NCI-H510A (cell line): ENCODE measurements at regions not wholly inside any gene's neighbourhood (a gene's known extent, or its start where the extent isn't known, plus 50 kb on each side); places are given as distances from the start of the nearest gene placed in this dataset.

Source experiments
- DNase-seq: peaks from one replicate; lab custom pipeline; 2025; lab: John Stamatoyannopoulos, UW

- no peak for DNase-seq
Observed at GRCh38 chr13:104841110-104841509, 1694.4 kb downstream of the EFNB2 start.

- no peak for DNase-seq
Observed at GRCh38 chr13:104837756-104838155, 1697.7 kb downstream of the EFNB2 start.

GRCh38 chr13:104833221-104833620 is 1702.2 kb downstream of the EFNB2 start:
- DNase-seq, result no peak

GRCh38 chr13:104832231-104832630 is 1703.2 kb downstream of the EFNB2 start:
- DNase-seq, result peak; percentile 7

GRCh38 chr13:104831831-104832230 is 1703.6 kb downstream of the EFNB2 start:
- DNase-seq, result peak; percentile 44

GRCh38 chr13:104823709-104824108 is 1711.8 kb downstream of the EFNB2 start:
- DNase-seq, result no peak

- DNase-seq, result no peak
Observed at GRCh38 chr13:104823071-104823470, 1712.4 kb downstream of the EFNB2 start.

- DNase-seq, result no peak
Observed at GRCh38 chr13:104817271-104817670, 1718.2 kb downstream of the EFNB2 start.

GRCh38 chr13:104816726-104817125 is 1718.7 kb downstream of the EFNB2 start:
- no peak for DNase-seq

GRCh38 chr13:104810242-104810641 is 1725.2 kb downstream of the EFNB2 start:
- no peak for DNase-seq

- DNase-seq, result no peak
Observed at GRCh38 chr13:104809483-104809882, 1726.0 kb downstream of the EFNB2 start.

GRCh38 chr13:104805346-104805745 is 1730.1 kb downstream of the EFNB2 start:
- DNase-seq, result no peak

- no peak for DNase-seq
Observed at GRCh38 chr13:104799152-104799551, 1732.9 kb upstream of the SLC10A2 start.

- DNase-seq, result no peak
Observed at GRCh38 chr13:104798486-104798885, 1732.3 kb upstream of the SLC10A2 start.

GRCh38 chr13:104796581-104796980 is 1730.4 kb upstream of the SLC10A2 start:
- DNase-seq, result no peak

- no peak for DNase-seq
Observed at GRCh38 chr13:104785952-104786351, 1719.7 kb upstream of the SLC10A2 start.

GRCh38 chr13:104784891-104785290 is 1718.7 kb upstream of the SLC10A2 start:
- DNase-seq, result no peak

- DNase-seq, result no peak
Observed at GRCh38 chr13:104782741-104783140, 1716.5 kb upstream of the SLC10A2 start.

- no peak for DNase-seq
Observed at GRCh38 chr13:104779311-104779993, 1713.2 kb upstream of the SLC10A2 start.

- DNase-seq, result peak; percentile 40
Observed at GRCh38 chr13:104773775-104774174, 1707.6 kb upstream of the SLC10A2 start.

- DNase-seq, result no peak
Observed at GRCh38 chr13:104769545-104769944, 1703.3 kb upstream of the SLC10A2 start.

GRCh38 chr13:104766319-104766718 is 1700.1 kb upstream of the SLC10A2 start:
- no peak for DNase-seq

- no peak for DNase-seq
Observed at GRCh38 chr13:104764600-104764999, 1698.4 kb upstream of the SLC10A2 start.

- DNase-seq, result no peak
Observed at GRCh38 chr13:104759069-104759468, 1692.9 kb upstream of the SLC10A2 start.
